GM18519 (cell line): ENCODE measurements at regions not wholly inside any gene's neighbourhood (a gene's known extent, or its start where the extent isn't known, plus 50 kb on each side); places are given as distances from the start of the nearest gene placed in this dataset.
"Not testable (repeated sequence)": the region's sequence is repeated elsewhere in the genome, so short reads cannot be mapped to it uniquely, and the experiment has no call there.

ENCODE experiments used
- ATAC-seq: cut with Tn5 transposase; IDR thresholded peaks from one replicate; pipeline ENCODE4 v1.9.1; 2021; ENCODE audit warnings: mild to moderate bottlenecking, moderate library complexity; ENCODE audit not compliant: unreplicated experiment, low FRiP score

DNA sequence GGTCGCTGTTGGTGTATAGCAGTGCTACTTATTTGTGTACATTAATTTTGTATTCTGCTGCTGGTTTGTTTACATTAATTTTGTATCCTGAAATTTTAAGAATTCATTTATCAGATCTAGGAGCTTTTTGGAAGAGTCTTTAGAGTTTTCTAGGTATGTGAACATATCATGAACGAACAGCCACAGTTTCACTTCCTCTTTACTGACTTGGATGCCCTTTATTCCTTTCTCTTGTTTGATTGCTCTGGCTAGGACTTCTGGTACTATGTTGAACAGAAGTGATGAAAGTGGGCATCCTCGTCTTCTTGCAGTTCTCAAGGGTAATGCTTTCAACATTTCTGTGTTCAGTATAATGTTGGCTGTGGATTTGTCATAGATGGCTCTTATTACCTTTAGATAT is 1757.9 kb downstream of the BRINP3 start:
- no peak for ATAC-seq

- no peak for ATAC-seq
Measured at GRCh38 chr1:188723332-188724020, 1754.2 kb downstream of the BRINP3 start.

GRCh38 chr1:188729039-188729438 is 1748.6 kb downstream of the BRINP3 start:
- no peak for ATAC-seq

DNA sequence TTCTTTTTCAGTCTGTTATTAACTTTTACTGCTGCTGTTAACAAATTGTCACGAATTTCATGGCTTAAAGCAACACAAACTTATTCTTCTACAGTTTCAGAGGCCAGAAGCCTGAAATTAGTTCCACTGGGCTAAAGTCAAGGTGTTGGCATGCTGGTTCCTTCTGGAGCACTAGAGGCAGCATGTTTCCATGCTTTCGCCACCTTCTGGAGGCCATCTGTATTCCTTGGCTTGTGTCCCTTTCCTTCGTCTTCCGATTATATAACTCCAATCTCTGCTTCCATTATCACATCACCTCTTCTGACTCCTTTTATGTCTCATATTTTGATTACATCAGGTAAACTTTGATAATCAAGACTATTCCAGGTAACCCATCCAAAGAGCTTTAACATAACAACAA is 1742.1 kb downstream of the BRINP3 start:
- no peak for ATAC-seq

GRCh38 chr1:188749275-188749674 is 1728.4 kb downstream of the BRINP3 start:
- ATAC-seq: not testable (repeated sequence)

DNA sequence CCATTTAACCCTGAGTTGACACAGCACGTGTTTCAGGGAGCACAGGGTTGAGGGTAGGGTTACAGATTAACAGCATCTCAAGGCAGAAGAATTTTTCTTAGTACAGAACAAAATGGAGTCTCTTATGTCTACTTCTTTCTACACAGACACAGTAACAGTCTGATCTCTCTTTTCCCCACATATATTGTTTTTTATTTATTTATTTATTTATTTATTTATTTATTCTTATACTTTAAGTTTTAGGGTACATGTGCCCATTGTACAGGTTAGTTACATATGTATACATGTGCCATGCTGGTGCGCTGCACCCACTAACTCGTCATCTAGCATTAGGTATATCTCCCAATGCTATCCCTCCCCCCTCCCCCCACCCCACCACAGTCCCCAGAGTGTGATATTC is 1725.6 kb downstream of the BRINP3 start:
- ATAC-seq: not testable (repeated sequence)

DNA sequence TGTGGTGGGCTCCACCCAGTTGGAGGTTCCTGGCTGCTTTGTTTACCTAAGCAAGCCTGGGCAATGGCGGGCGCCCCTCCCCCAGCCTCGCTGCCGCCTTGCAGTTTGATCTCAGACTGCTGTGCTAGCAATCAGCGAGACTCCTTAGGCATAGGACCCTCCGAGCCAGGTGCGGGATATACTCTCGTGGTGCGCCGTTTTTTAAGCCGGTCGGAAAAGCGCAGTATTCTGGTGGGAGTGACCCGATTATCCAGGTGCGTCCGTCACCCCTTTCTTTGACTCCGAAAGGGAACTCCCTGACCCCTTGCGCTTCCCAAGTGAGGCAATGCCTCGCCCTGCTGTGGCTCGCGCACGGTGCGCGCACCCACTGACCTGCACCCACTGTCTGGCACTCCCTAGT is 1719.9 kb downstream of the BRINP3 start:
- ATAC-seq: not testable (repeated sequence)

GRCh38 chr1:188761226-188761625 is 1716.4 kb downstream of the BRINP3 start:
- ATAC-seq: no peak

DNA sequence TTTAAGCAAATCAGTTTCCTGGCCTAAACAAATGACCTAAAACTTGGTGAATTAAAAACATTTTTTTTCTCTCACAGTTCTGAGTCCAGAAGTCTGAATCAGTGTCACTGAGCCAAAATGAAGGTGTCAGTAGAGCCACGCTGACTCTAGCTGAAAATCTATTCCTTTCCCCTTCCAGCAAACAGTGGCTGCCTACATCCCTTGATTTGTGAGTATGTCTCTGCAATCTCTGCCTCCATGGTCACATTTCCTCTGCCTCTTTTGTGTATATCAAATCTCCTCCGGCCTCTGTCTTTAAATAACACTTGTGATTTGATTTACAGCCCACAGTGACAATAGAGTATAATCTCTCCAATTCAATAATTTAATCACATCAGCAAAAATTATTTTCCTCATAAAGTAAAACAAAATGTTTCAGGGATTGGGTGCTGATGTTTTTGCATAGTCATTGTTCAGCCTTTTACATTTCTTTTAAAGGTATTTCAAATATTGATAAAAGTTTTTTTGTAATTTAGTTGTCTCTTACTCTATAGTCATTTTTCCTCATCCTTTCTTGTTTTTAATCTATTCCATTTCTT is 1715.4 kb downstream of the BRINP3 start:
- no peak for ATAC-seq

DNA sequence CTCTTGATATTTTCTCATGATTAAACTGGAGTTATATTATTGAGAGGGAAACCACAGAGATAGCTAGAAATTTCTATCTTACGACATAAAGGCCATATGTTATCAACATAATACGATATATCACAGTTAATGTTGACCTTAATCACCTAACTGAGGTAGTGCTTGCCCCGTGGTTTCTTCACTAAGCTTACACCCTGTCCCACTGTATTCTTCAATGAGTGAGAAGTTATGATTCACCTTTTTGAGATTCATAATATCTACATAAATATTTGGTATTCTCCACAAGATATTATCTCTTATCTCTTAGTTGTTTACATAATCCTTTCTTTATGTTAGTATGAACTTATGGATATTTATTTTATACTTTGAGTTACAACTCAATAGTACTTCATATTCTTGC is 1714.1 kb downstream of the BRINP3 start:
- no peak for ATAC-seq

GRCh38 chr1:188769181-188769580 is 1708.5 kb downstream of the BRINP3 start:
- no peak for ATAC-seq

- ATAC-seq: no peak
Measured at GRCh38 chr1:188769936-188770335, 1707.7 kb downstream of the BRINP3 start.

DNA sequence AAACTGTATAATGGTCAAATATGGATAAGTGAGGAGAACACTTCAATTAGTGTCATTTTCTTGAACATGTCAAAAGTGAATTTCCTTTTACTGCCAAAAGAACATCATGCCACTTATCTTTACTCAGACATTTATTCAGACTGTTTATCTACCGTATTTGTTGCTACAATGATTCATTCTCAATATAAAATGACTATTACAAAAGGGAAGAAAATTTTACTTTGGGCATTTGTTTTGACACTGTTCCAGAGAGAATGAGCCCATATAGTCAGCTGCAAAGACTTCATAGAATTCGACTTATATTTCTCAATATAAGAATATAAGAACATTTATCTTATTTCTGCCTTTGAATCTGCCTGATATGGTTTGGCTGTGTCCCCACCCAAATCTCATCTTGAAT is 1699.1 kb downstream of the BRINP3 start:
- ATAC-seq: no peak

GRCh38 chr1:188782220-188782841 is 1695.3 kb downstream of the BRINP3 start:
- ATAC-seq: peak; percentile 78

- ATAC-seq: no peak
Measured at GRCh38 chr1:188794969-188795368, 1682.7 kb downstream of the BRINP3 start.

DNA sequence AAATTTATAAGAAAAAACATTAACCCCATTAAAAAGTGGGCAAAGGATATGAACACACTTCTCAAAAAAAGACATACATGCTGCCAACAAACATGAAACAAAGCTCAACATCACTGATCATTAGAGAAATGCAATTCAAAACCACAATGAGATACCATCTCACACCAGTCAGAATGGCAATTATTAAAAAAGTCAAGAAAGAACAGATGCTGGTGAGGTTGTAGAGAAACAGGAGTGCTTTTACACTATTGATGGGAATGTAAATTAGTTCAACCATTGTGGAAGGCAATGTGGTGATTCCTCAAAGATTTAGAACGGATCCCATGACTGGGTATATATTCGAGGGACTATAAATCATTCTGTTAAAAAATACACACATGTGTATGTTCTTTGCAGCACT is 1665.5 kb downstream of the BRINP3 start:
- ATAC-seq: not testable (repeated sequence)

DNA sequence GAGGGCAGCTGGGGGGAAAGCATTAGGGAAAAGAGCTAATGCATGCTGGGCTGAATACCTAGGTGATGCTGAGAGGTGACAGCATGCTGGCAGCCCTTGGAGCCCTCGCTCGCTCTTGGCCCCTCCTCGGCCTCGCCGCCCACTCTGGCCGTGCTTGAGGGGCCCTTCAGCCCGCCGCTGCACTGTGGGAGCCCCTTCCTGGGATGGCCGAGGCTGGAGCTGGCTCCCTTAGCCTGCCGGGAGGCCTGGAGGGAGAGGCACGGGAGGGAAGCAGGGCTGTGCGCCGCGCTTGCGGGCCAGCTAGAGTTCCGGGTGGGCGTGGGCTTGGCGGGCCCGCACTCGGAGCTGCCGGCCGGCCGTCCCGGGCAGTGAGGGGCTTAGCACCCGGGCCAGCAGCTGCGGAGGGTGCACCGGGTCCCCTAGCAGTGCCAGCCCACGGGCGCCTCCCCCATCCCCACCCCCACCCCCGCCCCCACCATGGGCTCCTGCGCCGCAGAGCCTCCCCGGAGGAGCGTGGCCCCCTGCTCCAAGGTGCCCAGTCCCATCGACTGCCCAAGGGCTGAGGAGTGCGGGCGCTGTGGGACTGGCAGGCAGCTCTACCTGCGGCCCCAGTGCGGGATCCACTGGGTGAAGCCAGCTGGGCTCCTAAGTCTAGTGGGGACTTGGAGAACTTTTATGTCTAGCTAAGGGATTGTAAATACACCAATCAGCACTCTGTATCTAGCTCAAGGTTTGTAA is 1664.7 kb downstream of the BRINP3 start:
- not testable (repeated sequence) for ATAC-seq

- ATAC-seq: no peak
Measured at GRCh38 chr1:188817814-188818213, 1659.8 kb downstream of the BRINP3 start.

DNA sequence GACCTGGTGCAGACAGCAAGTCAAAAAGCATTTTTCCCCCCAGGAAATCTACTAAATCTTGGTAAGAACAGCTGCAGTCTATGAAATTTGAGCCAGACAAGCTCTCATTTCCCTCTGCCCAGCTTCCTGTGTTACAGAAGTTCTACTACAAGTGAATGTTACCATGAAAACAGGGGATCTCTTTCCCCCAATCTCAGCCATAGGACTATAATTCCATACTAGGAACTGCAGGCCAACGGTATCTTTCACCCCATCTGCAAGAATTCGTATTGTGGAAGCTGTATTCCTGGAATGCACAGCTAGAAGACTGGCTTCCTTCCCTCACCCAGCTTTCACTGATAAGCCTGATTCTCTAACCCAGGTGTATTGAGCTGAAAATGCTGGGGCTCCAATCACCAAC is 1655.4 kb downstream of the BRINP3 start:
- ATAC-seq: no peak

DNA sequence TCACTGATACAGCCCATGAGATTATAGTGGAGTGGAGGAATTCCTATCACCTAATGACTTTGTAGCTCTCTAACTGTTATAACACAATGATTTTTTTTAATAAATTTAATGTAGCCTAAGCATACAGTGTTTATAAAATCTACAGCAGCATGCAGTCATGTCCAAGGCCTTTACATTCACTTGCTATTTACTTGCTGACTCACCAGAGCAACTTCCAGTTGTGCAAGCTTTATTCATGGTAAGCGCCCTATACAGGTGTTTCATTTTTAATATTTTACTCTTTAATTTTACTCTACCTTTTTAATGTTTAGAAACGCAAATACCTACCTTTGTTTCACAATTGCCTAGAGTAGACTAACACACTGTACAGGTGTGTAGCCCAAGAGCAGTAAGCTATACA is 1652.2 kb downstream of the BRINP3 start:
- no peak for ATAC-seq

GRCh38 chr1:188826800-188827199 is 1650.9 kb downstream of the BRINP3 start:
- ATAC-seq: no peak
